Mesothelial cell of epicardium (in vitro differentiated cells): ENCODE measurements at regions not wholly inside any gene's neighbourhood (a gene's known extent, or its start where the extent isn't known, plus 50 kb on each side); places are given as distances from the start of the nearest gene placed in this dataset.
A peak's percentile ranks its signal among the peaks of the same experiment; 100 is the strongest.

Experiments used
- DNase-seq, 2 experiments: peaks; one replicate each; pipeline ENCODE4 v3.0.0; 2021; ENCODE audit warnings: low spot score in 2 of 2; ENCODE audit not compliant: unreplicated experiment in 2 of 2
- H3K27ac Mint-ChIP-seq: 2 replicates; pipeline ENCODE4 v1.8.0; 2021; ENCODE audit warnings: mixed read lengths
- H3K27me3 Mint-ChIP-seq: 2 replicates; pipeline ENCODE4 v1.8.0; 2021; ENCODE audit warnings: low read depth, mixed read lengths
- H3K36me3 Mint-ChIP-seq: 2 replicates; pipeline ENCODE4 v1.8.0; 2021; ENCODE audit warnings: mixed read lengths
- H3K4me1 Mint-ChIP-seq: 2 replicates; pipeline ENCODE4 v1.8.0; 2021; ENCODE audit warnings: mixed read lengths
- H3K4me3 Mint-ChIP-seq: 2 replicates; pipeline ENCODE4 v1.8.0; 2021; ENCODE audit warnings: mild to moderate bottlenecking, moderate library complexity, mixed read lengths
- H3K9me3 Mint-ChIP-seq: 2 replicates; pipeline ENCODE4 v1.8.0; 2021; ENCODE audit warnings: mixed read lengths
- CTCF ChIP-seq: fragments of 200-600 bp; sonication (generic); IDR thresholded peaks from one replicate; pipeline ENCODE4 v1.5.0; 2021; ENCODE audit warnings: antibody characterized with exemption; ENCODE audit not compliant: unreplicated experiment

DNA sequence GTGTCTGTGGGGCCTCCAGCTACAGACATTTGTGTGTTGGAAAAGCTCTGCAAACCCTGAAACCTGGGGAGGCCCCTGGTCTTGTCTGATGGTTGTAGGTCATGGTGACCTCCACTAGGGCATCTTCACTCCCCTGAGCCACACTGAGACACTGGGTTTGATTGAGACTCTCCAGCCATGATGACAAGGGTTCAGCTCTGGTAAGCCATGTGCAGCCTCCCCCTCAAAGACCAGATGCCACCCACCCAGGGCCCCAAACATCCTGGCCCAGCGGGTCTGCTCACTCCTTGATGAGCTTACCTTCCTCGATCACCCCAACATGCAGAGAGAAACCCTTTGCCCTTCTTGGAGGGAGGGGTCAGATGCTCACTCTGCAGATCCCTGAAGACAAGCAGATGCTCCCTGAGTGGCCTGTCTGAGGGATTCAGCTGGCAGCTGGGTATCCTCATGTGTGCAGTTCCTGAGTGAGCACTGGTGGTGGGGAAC, 101.6 kb downstream of the METRNL start:
- H3K36me3 Mint-ChIP-seq: no peaks in the 10 kb centered on the region
- H3K27ac Mint-ChIP-seq: no peak overlapping the region
- H3K9me3 Mint-ChIP-seq: no peaks in the 10 kb centered on the region
- H3K4me1 Mint-ChIP-seq: peaks cover 37% of the 10 kb centered on the region
- TF ChIP-seq CTCF: no peak
- no peak for DNase-seq
- no peak overlapping the region for H3K4me3 Mint-ChIP-seq
- no peaks in the 10 kb centered on the region for H3K27me3 Mint-ChIP-seq

DNA sequence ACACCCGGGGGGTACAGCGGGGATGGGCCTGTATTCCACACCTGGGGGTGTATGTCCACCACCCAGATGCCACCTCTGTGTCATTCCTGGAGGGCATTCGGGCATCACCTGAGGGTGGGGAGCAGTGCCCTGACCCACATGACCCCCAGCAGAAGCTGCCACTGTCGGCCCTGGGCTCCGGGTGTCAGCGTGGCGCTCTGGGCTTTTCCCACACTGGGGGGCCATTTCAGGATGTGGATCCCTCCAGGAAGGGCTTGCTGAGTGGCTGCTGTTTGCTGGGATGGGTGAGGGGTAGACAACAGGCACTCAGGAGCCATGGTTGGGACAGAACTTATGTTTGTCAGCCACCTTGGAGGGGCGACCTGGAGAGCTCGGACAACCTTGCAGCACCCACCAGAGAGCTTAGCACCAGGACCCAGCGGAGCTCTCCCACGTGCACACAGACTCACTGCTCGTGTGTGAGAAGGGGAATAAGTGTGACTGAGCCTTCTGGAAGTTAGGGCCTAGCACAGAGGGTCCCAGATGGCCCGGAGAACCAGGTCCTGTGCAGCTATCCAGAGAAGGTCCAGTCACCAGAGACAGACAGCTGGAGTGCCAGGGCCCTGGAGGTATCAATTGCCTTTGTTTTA, 102.7 kb downstream of the METRNL start:
- H3K27me3 Mint-ChIP-seq: no peaks in the 10 kb centered on the region
- peak in 1 of 2 experiments; percentile 35 for DNase-seq
- H3K36me3 Mint-ChIP-seq: no peaks in the 10 kb centered on the region
- H3K27ac Mint-ChIP-seq: no peak overlapping the region
- TF ChIP-seq CTCF: no peak
- peaks cover 42% of the 10 kb centered on the region for H3K4me1 Mint-ChIP-seq
- H3K9me3 Mint-ChIP-seq: no peaks in the 10 kb centered on the region
- no peak overlapping the region for H3K4me3 Mint-ChIP-seq

- peaks cover 42% of the 10 kb centered on the region for H3K4me1 Mint-ChIP-seq
- no peak overlapping the region for H3K4me3 Mint-ChIP-seq
- no peaks in the 10 kb centered on the region for H3K36me3 Mint-ChIP-seq
- peak overlapping the region; percentile 57 for H3K27ac Mint-ChIP-seq
- no peaks in the 10 kb centered on the region for H3K27me3 Mint-ChIP-seq
- peaks cover 3% of the 10 kb centered on the region for H3K9me3 Mint-ChIP-seq
- peak in 1 of 2 experiments; percentile 33 for DNase-seq
- no peak for TF ChIP-seq CTCF
Observed at GRCh38 chr17:83182620-83183101, 103.3 kb downstream of the METRNL start.

- Mint-ChIP-seq H3K9me3 (peaks cover 10% of the 10 kb centered on the region), H3K4me3 (no peak overlapping the region), H3K27me3 (no peaks in the 10 kb centered on the region), H3K27ac (no peak overlapping the region), H3K4me1 (peaks cover 42% of the 10 kb centered on the region), H3K36me3 (peaks cover 3% of the 10 kb centered on the region)
- no peak for DNase-seq
- no peak for TF ChIP-seq CTCF
Observed at GRCh38 chr17:83183145-83183948, 103.9 kb downstream of the METRNL start.

GRCh38 chr17:83183951-83184506, 104.6 kb downstream of the METRNL start:
- Mint-ChIP-seq H3K9me3 (peaks cover 14% of the 10 kb centered on the region), H3K4me1 (peaks cover 38% of the 10 kb centered on the region), H3K4me3 (no peak overlapping the region), H3K36me3 (peaks cover 3% of the 10 kb centered on the region), H3K27me3 (no peaks in the 10 kb centered on the region), H3K27ac (no peak overlapping the region)
- DNase-seq: peak in 1 of 2 experiments; percentile 32
- TF ChIP-seq CTCF: no peak
